GM23338 (cell line): ENCODE measurements at regions not wholly inside any gene's neighbourhood (a gene's known extent, or its start where the extent isn't known, plus 50 kb on each side); places are given as distances from the start of the nearest gene placed in this dataset.
A peak's percentile ranks its signal among the peaks of the same experiment; 100 is the strongest.

Experiments used
- ATAC-seq: fragments of 200-7000 bp; cut with Tn5 transposase; 3 replicates; pipeline ENCODE4 v1.9.1; 2020
- DNase-seq: peaks from one replicate; pipeline ENCODE4 v3.0.0-alpha.2; 2015; ENCODE audit warnings: low spot score
- H2AFZ ChIP-seq: fragments of 200-600 bp; sonication (generic); 2 replicates; pipeline ENCODE4 v1.8.0; 2016; ENCODE audit warnings: antibody characterized with exemption, mild to moderate bottlenecking, moderate library complexity
- H3F3A ChIP-seq: fragments of 200-600 bp; sonication (generic); replicated peaks from 2 replicates; pipeline ENCODE4 v1.8.0; 2017; ENCODE audit warnings: antibody characterized with exemption, mixed run types, low read depth
- H3K27ac ChIP-seq: fragments of 200-600 bp; sonication (generic); 2 replicates; pipeline ENCODE4 v1.6.1; 2016; ENCODE audit warnings: low read depth
- H3K27me3 ChIP-seq: fragments of 200-600 bp; sonication (generic); 2 replicates; pipeline ENCODE4 v1.8.0; 2016; ENCODE audit warnings: mild to moderate bottlenecking, mixed run types, moderate library complexity; ENCODE audit not compliant: insufficient read depth
- H3K36me3 ChIP-seq: fragments of 200-600 bp; sonication (generic); 2 replicates; pipeline ENCODE4 v1.8.0; 2016; ENCODE audit warnings: mild to moderate bottlenecking; ENCODE audit not compliant: insufficient read depth
- H3K4me1 ChIP-seq: fragments of 200-600 bp; sonication (generic); 2 replicates; pipeline ENCODE4 v1.8.0; 2016; ENCODE audit warnings: mild to moderate bottlenecking, moderate library complexity; ENCODE audit not compliant: insufficient read depth
- H3K4me2 ChIP-seq: fragments of 200-600 bp; sonication (generic); 2 replicates; pipeline ENCODE4 v1.7.1; 2017; ENCODE audit warnings: mixed run types
- H3K4me3 ChIP-seq: fragments of 200-600 bp; sonication (generic); 2 replicates; pipeline ENCODE4 v1.6.1; 2016; ENCODE audit warnings: mixed run types
- H3K79me2 ChIP-seq: fragments of 200-600 bp; sonication (generic); replicated peaks from 2 replicates; pipeline ENCODE4 v1.8.0; 2017; ENCODE audit warnings: mild to moderate bottlenecking; ENCODE audit not compliant: insufficient read depth
- H3K9me2 ChIP-seq: fragments of 200-600 bp; sonication (generic); 2 replicates; pipeline ENCODE4 v1.8.0; 2017; ENCODE audit not compliant: insufficient read depth
- H4K20me1 ChIP-seq: fragments of 200-600 bp; sonication (generic); replicated peaks from 2 replicates; pipeline ENCODE4 v1.8.0; 2017; ENCODE audit warnings: mild to moderate bottlenecking; ENCODE audit not compliant: insufficient read depth
- H3K27ac Mint-ChIP-seq: 2 replicates; pipeline ENCODE4 v1.8.0; 2020; ENCODE audit warnings: inconsistent platforms, mild to moderate bottlenecking, moderate library complexity, mixed read lengths
- H3K27me3 Mint-ChIP-seq: 3 replicates; pipeline ENCODE4 v1.8.0; 2022; ENCODE audit warnings: low read depth, mild to moderate bottlenecking, moderate library complexity, mixed read lengths, inconsistent platforms; ENCODE audit not compliant: insufficient read depth, poor library complexity
- H3K36me3 Mint-ChIP-seq: 3 replicates; pipeline ENCODE4 v1.8.0; 2021; ENCODE audit warnings: low read depth, mild to moderate bottlenecking, inconsistent platforms, moderate library complexity, mixed read lengths
- H3K4me1 Mint-ChIP-seq: 3 replicates; pipeline ENCODE4 v1.8.0; 2020; ENCODE audit warnings: mild to moderate bottlenecking, inconsistent platforms, mixed read lengths
- H3K4me3 Mint-ChIP-seq: 3 replicates; pipeline ENCODE4 v1.8.0; 2021; ENCODE audit warnings: moderate library complexity, mild to moderate bottlenecking, inconsistent platforms, mixed read lengths
- H3K9me3 Mint-ChIP-seq: 3 replicates; pipeline ENCODE4 v1.8.0; 2020; ENCODE audit warnings: moderate library complexity, mild to moderate bottlenecking, inconsistent platforms, mixed read lengths
- CREB1 ChIP-seq: fragments of 250-450 bp; sonication (Bioruptor Pico); IDR thresholded peaks from 2 replicates; pipeline ENCODE4 v1.5.0; 2020; ENCODE audit warnings: low read depth, mild to moderate bottlenecking, moderate library complexity
- EZH2phosphoT487 ChIP-seq: fragments of 200-600 bp; sonication (generic); IDR thresholded peaks from one replicate; pipeline ENCODE4 v1.8.1; 2018; ENCODE audit warnings: antibody characterized with exemption; ENCODE audit not compliant: unreplicated experiment
- NANOG ChIP-seq: IDR thresholded peaks from 2 replicates; pipeline ENCODE4 v1.6.1; 2016; ENCODE audit warnings: antibody characterized with exemption, borderline replicate concordance
- STAT1 ChIP-seq: IDR thresholded peaks from one replicate; pipeline ENCODE4 v1.6.1; 2016; ENCODE audit warnings: antibody characterized with exemption; ENCODE audit not compliant: unreplicated experiment
- TF ChIP-seq, protein P1 (sequence below): IDR thresholded peaks from 2 replicates; pipeline ENCODE4 v1.6.1; 2016; ENCODE audit warnings: antibody characterized with exemption
- TF ChIP-seq, protein P2 (sequence below), 2 experiments: fragments of 200-600 bp in 1 of 2; sonication (generic) in 1 of 2; conservative IDR thresholded peaks; 2 replicates each; pipeline versions ENCODE4 v1.5.1 to v1.6.1; 2016 to 2017; ENCODE audit warnings: antibody characterized with exemption in 2 of 2, low read depth in 2 of 2, mild to moderate bottlenecking in 2 of 2, moderate library complexity in 1 of 2
- TF ChIP-seq, protein P3 (sequence below): IDR thresholded peaks from one replicate; pipeline ENCODE4 v1.6.1; 2018; ENCODE audit warnings: antibody characterized with exemption; ENCODE audit not compliant: unreplicated experiment
- TF ChIP-seq, protein P4 (sequence below): fragments of 250-450 bp; sonication (Bioruptor Pico); IDR thresholded peaks from 2 replicates; pipeline ENCODE4 v1.5.0; 2020; ENCODE audit warnings: mild to moderate bottlenecking, moderate library complexity

DNA sequence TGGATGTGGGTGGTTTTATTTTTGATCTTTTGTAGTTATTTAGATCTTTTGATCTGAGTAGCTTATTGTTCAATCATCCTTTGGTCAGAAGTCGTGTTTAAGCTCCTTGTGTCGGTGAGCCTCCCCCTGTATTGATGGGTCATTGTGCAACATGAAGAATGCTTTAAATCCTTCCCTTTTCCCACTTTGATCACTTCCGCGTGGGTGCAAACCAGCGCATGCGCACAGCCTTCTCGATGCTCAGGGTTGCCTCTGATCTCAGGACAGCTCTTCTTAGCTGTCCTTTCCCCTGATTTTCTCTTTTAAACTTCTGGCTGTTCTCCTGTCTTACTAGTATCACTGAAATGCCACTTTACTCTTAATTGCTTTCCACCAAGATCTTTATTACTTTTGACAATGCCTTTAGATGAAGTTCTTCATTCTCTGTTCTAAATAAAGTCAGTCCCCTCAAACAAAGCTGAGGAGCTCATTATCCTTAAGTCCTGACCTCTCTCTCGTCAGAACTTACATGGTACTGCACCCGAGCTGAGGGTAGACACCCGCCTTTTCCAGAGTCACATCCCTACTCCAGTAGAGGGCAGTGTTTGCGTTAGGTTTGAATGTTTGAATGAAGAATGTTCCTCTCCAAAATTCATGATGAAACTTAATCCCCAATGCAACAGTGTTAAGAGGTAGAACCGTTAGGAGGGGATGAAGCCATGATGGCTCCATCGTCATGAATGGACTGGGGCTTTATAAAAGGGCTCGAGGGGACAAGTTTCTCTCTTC, 547.9 kb upstream of the TMPRSS15 start:
- no peaks in the 10 kb centered on the region for H3K4me1 ChIP-seq
- H3K79me2 ChIP-seq = no peaks in the 10 kb centered on the region
- no peaks in the 10 kb centered on the region; the same call in 2 of the 3 replicates for H3K4me1 Mint-ChIP-seq
- H3K27me3 Mint-ChIP-seq = peaks cover 8% of the 10 kb centered on the region
- no peaks in the 10 kb centered on the region for H4K20me1 ChIP-seq
- no peaks in the 10 kb centered on the region for H3F3A ChIP-seq
- TF ChIP-seq, protein P1, sequence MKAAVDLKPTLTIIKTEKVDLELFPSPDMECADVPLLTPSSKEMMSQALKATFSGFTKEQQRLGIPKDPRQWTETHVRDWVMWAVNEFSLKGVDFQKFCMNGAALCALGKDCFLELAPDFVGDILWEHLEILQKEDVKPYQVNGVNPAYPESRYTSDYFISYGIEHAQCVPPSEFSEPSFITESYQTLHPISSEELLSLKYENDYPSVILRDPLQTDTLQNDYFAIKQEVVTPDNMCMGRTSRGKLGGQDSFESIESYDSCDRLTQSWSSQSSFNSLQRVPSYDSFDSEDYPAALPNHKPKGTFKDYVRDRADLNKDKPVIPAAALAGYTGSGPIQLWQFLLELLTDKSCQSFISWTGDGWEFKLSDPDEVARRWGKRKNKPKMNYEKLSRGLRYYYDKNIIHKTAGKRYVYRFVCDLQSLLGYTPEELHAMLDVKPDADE = no peak
- TF ChIP-seq, protein P2, sequence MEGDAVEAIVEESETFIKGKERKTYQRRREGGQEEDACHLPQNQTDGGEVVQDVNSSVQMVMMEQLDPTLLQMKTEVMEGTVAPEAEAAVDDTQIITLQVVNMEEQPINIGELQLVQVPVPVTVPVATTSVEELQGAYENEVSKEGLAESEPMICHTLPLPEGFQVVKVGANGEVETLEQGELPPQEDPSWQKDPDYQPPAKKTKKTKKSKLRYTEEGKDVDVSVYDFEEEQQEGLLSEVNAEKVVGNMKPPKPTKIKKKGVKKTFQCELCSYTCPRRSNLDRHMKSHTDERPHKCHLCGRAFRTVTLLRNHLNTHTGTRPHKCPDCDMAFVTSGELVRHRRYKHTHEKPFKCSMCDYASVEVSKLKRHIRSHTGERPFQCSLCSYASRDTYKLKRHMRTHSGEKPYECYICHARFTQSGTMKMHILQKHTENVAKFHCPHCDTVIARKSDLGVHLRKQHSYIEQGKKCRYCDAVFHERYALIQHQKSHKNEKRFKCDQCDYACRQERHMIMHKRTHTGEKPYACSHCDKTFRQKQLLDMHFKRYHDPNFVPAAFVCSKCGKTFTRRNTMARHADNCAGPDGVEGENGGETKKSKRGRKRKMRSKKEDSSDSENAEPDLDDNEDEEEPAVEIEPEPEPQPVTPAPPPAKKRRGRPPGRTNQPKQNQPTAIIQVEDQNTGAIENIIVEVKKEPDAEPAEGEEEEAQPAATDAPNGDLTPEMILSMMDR (conservative IDR thresholded peaks at IDR 0.05; ENCODE audit: low read depth in 2 of 2) = peak; percentile 77 to 87
- DNase-seq (peak; percentile 93), ATAC-seq (peak; percentile 96)
- no peaks in the 10 kb centered on the region for H3K27me3 ChIP-seq
- no peak overlapping the region for H3K4me2 ChIP-seq
- H3K36me3 Mint-ChIP-seq = no peaks in the 10 kb centered on the region
- no peaks in the 10 kb centered on the region; the same call in 2 of the 3 replicates for H3K9me3 Mint-ChIP-seq
- no peak overlapping the region for H3K27ac Mint-ChIP-seq
- H3K4me3 ChIP-seq = no peak overlapping the region
- no peak overlapping the region for H3K4me3 Mint-ChIP-seq
- H3K36me3 ChIP-seq = no peaks in the 10 kb centered on the region
- peak overlapping the region; percentile 3; the same call in 1 of the 2 replicates for H2AFZ ChIP-seq
- no peak overlapping the region for H3K27ac ChIP-seq
- H3K9me2 ChIP-seq = no peaks in the 10 kb centered on the region

DNA sequence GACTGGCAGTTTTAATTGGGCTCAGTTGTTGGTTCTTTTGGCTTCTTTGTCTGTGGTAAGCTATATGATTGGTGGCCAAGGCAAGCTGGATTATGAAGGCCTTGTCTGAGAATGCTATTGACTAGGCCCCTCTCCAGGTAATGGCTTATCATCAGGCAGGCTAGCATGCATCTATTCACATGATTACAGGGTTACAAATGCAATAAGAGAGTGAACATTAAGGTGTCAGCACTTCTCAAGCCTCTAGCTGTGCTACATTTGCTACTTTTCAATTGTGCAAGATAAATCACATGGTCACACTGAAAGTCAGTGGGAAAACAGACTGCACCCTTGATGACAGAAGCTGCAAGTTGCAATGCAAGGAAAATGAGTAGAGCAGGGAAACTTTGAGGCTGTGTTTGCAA, 550.9 kb upstream of the TMPRSS15 start:
- no peaks in the 10 kb centered on the region for H3K79me2 ChIP-seq
- Mint-ChIP-seq H3K27ac (no peak overlapping the region), H3K4me1 (no peaks in the 10 kb centered on the region; the same call in 2 of the 3 replicates), H3K4me3 (no peak overlapping the region), H3K9me3 (no peaks in the 10 kb centered on the region; the same call in 2 of the 3 replicates), H3K27me3 (peaks cover 8% of the 10 kb centered on the region), H3K36me3 (no peaks in the 10 kb centered on the region)
- no peaks in the 10 kb centered on the region for H3K9me2 ChIP-seq
- H3K4me1 ChIP-seq = no peaks in the 10 kb centered on the region
- H3K27me3 ChIP-seq = no peaks in the 10 kb centered on the region
- no peak overlapping the region for H3K27ac ChIP-seq
- H2AFZ ChIP-seq = peak overlapping the region; percentile 82
- H3K4me3 ChIP-seq = no peak overlapping the region
- H4K20me1 ChIP-seq = no peaks in the 10 kb centered on the region
- no peak overlapping the region for H3K4me2 ChIP-seq
- DNase-seq (no peak), ATAC-seq (no peak)
- H3F3A ChIP-seq = no peaks in the 10 kb centered on the region
- H3K36me3 ChIP-seq = no peaks in the 10 kb centered on the region
- TF ChIP-seq EZH2phosphoT487 = no peak
- no peak for TF ChIP-seq NANOG
- no peak for TF ChIP-seq STAT1
- TF ChIP-seq, protein P3, sequence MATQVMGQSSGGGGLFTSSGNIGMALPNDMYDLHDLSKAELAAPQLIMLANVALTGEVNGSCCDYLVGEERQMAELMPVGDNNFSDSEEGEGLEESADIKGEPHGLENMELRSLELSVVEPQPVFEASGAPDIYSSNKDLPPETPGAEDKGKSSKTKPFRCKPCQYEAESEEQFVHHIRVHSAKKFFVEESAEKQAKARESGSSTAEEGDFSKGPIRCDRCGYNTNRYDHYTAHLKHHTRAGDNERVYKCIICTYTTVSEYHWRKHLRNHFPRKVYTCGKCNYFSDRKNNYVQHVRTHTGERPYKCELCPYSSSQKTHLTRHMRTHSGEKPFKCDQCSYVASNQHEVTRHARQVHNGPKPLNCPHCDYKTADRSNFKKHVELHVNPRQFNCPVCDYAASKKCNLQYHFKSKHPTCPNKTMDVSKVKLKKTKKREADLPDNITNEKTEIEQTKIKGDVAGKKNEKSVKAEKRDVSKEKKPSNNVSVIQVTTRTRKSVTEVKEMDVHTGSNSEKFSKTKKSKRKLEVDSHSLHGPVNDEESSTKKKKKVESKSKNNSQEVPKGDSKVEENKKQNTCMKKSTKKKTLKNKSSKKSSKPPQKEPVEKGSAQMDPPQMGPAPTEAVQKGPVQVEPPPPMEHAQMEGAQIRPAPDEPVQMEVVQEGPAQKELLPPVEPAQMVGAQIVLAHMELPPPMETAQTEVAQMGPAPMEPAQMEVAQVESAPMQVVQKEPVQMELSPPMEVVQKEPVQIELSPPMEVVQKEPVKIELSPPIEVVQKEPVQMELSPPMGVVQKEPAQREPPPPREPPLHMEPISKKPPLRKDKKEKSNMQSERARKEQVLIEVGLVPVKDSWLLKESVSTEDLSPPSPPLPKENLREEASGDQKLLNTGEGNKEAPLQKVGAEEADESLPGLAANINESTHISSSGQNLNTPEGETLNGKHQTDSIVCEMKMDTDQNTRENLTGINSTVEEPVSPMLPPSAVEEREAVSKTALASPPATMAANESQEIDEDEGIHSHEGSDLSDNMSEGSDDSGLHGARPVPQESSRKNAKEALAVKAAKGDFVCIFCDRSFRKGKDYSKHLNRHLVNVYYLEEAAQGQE = no peak
- TF ChIP-seq CREB1 (CRISPR knock-in tag) = no peak
- TF ChIP-seq, protein P4, sequence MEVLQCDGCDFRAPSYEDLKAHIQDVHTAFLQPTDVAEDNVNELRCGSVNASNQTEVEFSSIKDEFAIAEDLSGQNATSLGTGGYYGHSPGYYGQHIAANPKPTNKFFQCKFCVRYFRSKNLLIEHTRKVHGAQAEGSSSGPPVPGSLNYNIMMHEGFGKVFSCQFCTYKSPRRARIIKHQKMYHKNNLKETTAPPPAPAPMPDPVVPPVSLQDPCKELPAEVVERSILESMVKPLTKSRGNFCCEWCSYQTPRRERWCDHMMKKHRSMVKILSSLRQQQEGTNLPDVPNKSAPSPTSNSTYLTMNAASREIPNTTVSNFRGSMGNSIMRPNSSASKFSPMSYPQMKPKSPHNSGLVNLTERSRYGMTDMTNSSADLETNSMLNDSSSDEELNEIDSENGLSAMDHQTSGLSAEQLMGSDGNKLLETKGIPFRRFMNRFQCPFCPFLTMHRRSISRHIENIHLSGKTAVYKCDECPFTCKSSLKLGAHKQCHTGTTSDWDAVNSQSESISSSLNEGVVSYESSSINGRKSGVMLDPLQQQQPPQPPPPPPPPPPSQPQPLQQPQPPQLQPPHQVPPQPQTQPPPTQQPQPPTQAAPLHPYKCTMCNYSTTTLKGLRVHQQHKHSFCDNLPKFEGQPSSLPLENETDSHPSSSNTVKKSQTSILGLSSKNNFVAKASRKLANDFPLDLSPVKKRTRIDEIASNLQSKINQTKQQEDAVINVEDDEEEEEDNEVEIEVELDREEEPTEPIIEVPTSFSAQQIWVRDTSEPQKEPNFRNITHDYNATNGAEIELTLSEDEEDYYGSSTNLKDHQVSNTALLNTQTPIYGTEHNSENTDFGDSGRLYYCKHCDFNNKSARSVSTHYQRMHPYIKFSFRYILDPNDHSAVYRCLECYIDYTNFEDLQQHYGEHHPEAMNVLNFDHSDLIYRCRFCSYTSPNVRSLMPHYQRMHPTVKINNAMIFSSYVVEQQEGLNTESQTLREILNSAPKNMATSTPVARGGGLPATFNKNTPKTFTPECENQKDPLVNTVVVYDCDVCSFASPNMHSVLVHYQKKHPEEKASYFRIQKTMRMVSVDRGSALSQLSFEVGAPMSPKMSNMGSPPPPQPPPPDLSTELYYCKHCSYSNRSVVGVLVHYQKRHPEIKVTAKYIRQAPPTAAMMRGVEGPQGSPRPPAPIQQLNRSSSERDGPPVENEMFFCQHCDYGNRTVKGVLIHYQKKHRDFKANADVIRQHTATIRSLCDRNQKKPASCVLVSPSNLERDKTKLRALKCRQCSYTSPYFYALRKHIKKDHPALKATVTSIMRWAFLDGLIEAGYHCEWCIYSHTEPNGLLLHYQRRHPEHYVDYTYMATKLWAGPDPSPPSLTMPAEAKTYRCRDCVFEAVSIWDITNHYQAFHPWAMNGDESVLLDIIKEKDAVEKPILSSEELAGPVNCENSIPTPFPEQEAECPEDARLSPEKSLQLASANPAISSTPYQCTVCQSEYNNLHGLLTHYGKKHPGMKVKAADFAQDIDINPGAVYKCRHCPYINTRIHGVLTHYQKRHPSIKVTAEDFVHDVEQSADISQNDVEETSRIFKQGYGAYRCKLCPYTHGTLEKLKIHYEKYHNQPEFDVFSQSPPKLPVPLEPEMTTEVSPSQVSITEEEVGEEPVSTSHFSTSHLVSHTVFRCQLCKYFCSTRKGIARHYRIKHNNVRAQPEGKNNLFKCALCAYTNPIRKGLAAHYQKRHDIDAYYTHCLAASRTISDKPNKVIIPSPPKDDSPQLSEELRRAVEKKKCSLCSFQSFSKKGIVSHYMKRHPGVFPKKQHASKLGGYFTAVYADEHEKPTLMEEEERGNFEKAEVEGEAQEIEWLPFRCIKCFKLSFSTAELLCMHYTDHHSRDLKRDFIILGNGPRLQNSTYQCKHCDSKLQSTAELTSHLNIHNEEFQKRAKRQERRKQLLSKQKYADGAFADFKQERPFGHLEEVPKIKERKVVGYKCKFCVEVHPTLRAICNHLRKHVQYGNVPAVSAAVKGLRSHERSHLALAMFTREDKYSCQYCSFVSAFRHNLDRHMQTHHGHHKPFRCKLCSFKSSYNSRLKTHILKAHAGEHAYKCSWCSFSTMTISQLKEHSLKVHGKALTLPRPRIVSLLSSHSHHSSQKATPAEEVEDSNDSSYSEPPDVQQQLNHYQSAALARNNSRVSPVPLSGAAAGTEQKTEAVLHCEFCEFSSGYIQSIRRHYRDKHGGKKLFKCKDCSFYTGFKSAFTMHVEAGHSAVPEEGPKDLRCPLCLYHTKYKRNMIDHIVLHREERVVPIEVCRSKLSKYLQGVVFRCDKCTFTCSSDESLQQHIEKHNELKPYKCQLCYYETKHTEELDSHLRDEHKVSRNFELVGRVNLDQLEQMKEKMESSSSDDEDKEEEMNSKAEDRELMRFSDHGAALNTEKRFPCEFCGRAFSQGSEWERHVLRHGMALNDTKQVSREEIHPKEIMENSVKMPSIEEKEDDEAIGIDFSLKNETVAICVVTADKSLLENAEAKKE (CRISPR knock-in tag) = no peak
